ENCODE measurements at regions not wholly inside any gene's neighbourhood (a gene's known extent, or its start where the extent isn't known, plus 50 kb on each side); places are given as distances from the start of the nearest gene placed in this dataset.

- POLR2A ChIA-PET = no interaction called here
- H3K27me3 Mint-ChIP-seq (ENCODE audit: insufficient read depth, unreplicated experiment) = peaks cover 5% of the 10 kb centered on the region
These were observed 1074.0 kb upstream of the MAP3K7 start for GRCh38 chr6:91660893-91661292.

DNA sequence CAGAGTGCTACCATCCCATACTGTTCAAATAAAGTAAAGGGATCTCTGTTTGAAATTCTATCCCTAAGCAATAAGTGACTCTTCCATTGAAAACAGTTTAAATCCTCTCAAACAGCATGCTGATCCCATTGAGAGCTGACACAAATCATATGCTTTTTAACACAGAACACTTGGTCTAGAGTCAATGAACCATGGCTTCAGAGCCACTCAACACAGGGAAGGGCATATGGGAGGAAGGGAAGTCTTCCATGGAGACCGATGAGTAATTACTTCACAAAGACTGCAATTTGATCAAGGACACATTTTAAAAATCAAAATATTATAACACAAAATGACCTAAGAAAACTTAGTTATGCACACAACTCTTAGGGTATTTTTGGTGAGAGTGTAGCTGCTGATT, 1073.0 kb upstream of the MAP3K7 start:
- Histone ChIP-seq H3K27me3 (replicated peaks; ENCODE audit: control insufficient read depth, insufficient read depth, low read length) (no peaks in the 10 kb centered on the region), H3K36me3 (ENCODE audit: control insufficient read depth, insufficient read depth, low read length) (no peaks in the 10 kb centered on the region), H3K4me1 (no peaks in the 10 kb centered on the region), H3K4me3 (ENCODE audit: low read depth, low read length) (no peak overlapping the region), H3K9me3 (no peaks in the 10 kb centered on the region)
- H3K4me3 Mint-ChIP-seq (ENCODE audit: unreplicated experiment) = no peak overlapping the region
- no peak overlapping the region for H3K27ac Mint-ChIP-seq (ENCODE audit: unreplicated experiment)
- BruUV-seq (replicated peaks) = no TSS peak
- ChIA-PET POLR2A (no interaction called here), CTCF (no interaction called here)
- no peaks in the 10 kb centered on the region for H3K9me3 Mint-ChIP-seq (ENCODE audit: unreplicated experiment)
- no peaks in the 10 kb centered on the region for H3K36me3 Mint-ChIP-seq (ENCODE audit: insufficient read depth, unreplicated experiment)
- H3K27me3 Mint-ChIP-seq (ENCODE audit: insufficient read depth, unreplicated experiment) = peaks cover 5% of the 10 kb centered on the region
- TF ChIP-seq, protein P1, sequence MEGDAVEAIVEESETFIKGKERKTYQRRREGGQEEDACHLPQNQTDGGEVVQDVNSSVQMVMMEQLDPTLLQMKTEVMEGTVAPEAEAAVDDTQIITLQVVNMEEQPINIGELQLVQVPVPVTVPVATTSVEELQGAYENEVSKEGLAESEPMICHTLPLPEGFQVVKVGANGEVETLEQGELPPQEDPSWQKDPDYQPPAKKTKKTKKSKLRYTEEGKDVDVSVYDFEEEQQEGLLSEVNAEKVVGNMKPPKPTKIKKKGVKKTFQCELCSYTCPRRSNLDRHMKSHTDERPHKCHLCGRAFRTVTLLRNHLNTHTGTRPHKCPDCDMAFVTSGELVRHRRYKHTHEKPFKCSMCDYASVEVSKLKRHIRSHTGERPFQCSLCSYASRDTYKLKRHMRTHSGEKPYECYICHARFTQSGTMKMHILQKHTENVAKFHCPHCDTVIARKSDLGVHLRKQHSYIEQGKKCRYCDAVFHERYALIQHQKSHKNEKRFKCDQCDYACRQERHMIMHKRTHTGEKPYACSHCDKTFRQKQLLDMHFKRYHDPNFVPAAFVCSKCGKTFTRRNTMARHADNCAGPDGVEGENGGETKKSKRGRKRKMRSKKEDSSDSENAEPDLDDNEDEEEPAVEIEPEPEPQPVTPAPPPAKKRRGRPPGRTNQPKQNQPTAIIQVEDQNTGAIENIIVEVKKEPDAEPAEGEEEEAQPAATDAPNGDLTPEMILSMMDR (IDR thresholded peaks at IDR 0.05; ENCODE audit: insufficient read depth in 1 of 2, low read depth in 1 of 2, low read length in 1 of 2, severe bottlenecking in 1 of 2, unreplicated experiment in 1 of 2) = no peak
- H3K4me1 Mint-ChIP-seq (ENCODE audit: low read depth, unreplicated experiment) = no peaks in the 10 kb centered on the region
- DNase-seq = no peak
- intact Hi-C loops (cut with micrococcal nuclease; ENCODE audit: unreplicated experiment) = no loop called here

More at GRCh38 chr6:91660893-91661292, 1074.0 kb upstream of the MAP3K7 start:
- H3K27ac Mint-ChIP-seq (ENCODE audit: unreplicated experiment) = no peak overlapping the region
- H3K36me3 Mint-ChIP-seq (ENCODE audit: insufficient read depth, unreplicated experiment) = no peaks in the 10 kb centered on the region
- H3K4me1 Mint-ChIP-seq (ENCODE audit: low read depth, unreplicated experiment) = no peaks in the 10 kb centered on the region
- no peak overlapping the region for H3K4me3 ChIP-seq (ENCODE audit: low read depth, low read length)
- intact Hi-C loops (cut with micrococcal nuclease; ENCODE audit: unreplicated experiment) = no loop called here
- no TSS peak for BruUV-seq (replicated peaks)
- no peaks in the 10 kb centered on the region for H3K4me1 ChIP-seq
- no peaks in the 10 kb centered on the region for H3K9me3 ChIP-seq
- no peak for DNase-seq
- H3K4me3 Mint-ChIP-seq (ENCODE audit: unreplicated experiment) = no peak overlapping the region
- H3K36me3 ChIP-seq (ENCODE audit: control insufficient read depth, insufficient read depth, low read length) = no peaks in the 10 kb centered on the region
- CTCF ChIA-PET = no interaction called here
- no peaks in the 10 kb centered on the region for H3K9me3 Mint-ChIP-seq (ENCODE audit: unreplicated experiment)
- TF ChIP-seq, protein P1 (IDR thresholded peaks at IDR 0.05; ENCODE audit: insufficient read depth in 1 of 2, low read depth in 1 of 2, low read length in 1 of 2, severe bottlenecking in 1 of 2, unreplicated experiment in 1 of 2) = no peak
- no peaks in the 10 kb centered on the region for H3K27me3 ChIP-seq (replicated peaks; ENCODE audit: control insufficient read depth, insufficient read depth, low read length)

GRCh38 chr6:91654793-91655192, 1067.9 kb upstream of the MAP3K7 start:
- no peak overlapping the region for H3K4me3 ChIP-seq (ENCODE audit: low read depth, low read length)
- no peaks in the 10 kb centered on the region for H3K36me3 Mint-ChIP-seq (ENCODE audit: insufficient read depth, unreplicated experiment)
- ChIA-PET POLR2A (no interaction called here), CTCF (no interaction called here)
- no TSS peak for BruUV-seq (replicated peaks)
- no peaks in the 10 kb centered on the region for H3K9me3 Mint-ChIP-seq (ENCODE audit: unreplicated experiment)
- H3K27ac Mint-ChIP-seq (ENCODE audit: unreplicated experiment) = no peak overlapping the region
- peaks cover 5% of the 10 kb centered on the region for H3K27me3 Mint-ChIP-seq (ENCODE audit: insufficient read depth, unreplicated experiment)
- TF ChIP-seq, protein P1 (IDR thresholded peaks at IDR 0.05; ENCODE audit: insufficient read depth in 1 of 2, low read depth in 1 of 2, low read length in 1 of 2, severe bottlenecking in 1 of 2, unreplicated experiment in 1 of 2) = no peak
- no peaks in the 10 kb centered on the region for H3K27me3 ChIP-seq (replicated peaks; ENCODE audit: control insufficient read depth, insufficient read depth, low read length)
- DNase-seq = no peak
- no peaks in the 10 kb centered on the region for H3K36me3 ChIP-seq (ENCODE audit: control insufficient read depth, insufficient read depth, low read length)
- intact Hi-C loops (cut with micrococcal nuclease; ENCODE audit: unreplicated experiment) = no loop called here
- no peak overlapping the region for H3K4me3 Mint-ChIP-seq (ENCODE audit: unreplicated experiment)
- H3K9me3 ChIP-seq = no peaks in the 10 kb centered on the region
- no peaks in the 10 kb centered on the region for H3K4me1 Mint-ChIP-seq (ENCODE audit: low read depth, unreplicated experiment)
- H3K4me1 ChIP-seq = no peaks in the 10 kb centered on the region

All from Caco-2 (cell line).